ENCODE measurements at regions not wholly inside any gene's neighbourhood (a gene's known extent, or its start where the extent isn't known, plus 50 kb on each side); places are given as distances from the start of the nearest gene placed in this dataset.
A peak's percentile ranks its signal among the peaks of the same experiment; 100 is the strongest.

GRCh38 chr11:130725421-130726233 lies 190.7 kb downstream of the SNX19 start:
- H3K27ac ChIP-seq: peak overlapping the region in 1 of 4 donors; percentile 7
- WGBS, 2 donors (ENCODE audit: low coverage in 1 of 2): 62 to 67% methylated on average over 5 of the region's 5 CpGs
- DNase-seq: no peak
- H3K36me3 ChIP-seq: no peaks in the 10 kb centered on the region
- H3K4me1 ChIP-seq: peaks cover 0 to 10% (median 4%) of the 10 kb centered on the region in 4 donors
- TF ChIP-seq POLR2AphosphoS5 (IDR thresholded peaks at IDR 0.05): no peak
- TF ChIP-seq EP300 (IDR thresholded peaks at IDR 0.05; ENCODE audit: low read depth): no peak
- TF ChIP-seq CTCF (IDR thresholded peaks at IDR 0.05): no peak
- TF ChIP-seq POLR2A (IDR thresholded peaks at IDR 0.05): no peak
- no peaks in the 10 kb centered on the region for H3K27me3 ChIP-seq
- H3K9me3 ChIP-seq: peaks cover 0 to 6% of the 10 kb centered on the region in 2 donors
- intact Hi-C loops (cut with DNase I; ENCODE audit: low total_unique reads) (no loop called here), in situ Hi-C loops (cut with MboI; ENCODE audit: low pct_ligation_motif_present in 1 of 4, low pct_unique_long_range_greater_than_20kb in 1 of 4, low sequenced_read_pairs in 3 of 4) (no loop called here)
- no peak overlapping the region for H3K4me3 ChIP-seq

GRCh38 chr11:130726234-130727037 lies 189.8 kb downstream of the SNX19 start:
- Histone ChIP-seq H3K4me3 (no peak overlapping the region), H3K4me1 (peaks cover 0 to 10% (median 4%) of the 10 kb centered on the region in 4 donors), H3K9me3 (peaks cover 0 to 6% of the 10 kb centered on the region in 2 donors), H3K36me3 (no peaks in the 10 kb centered on the region), H3K27ac (peak overlapping the region in 1 of 4 donors; percentile 7), H3K27me3 (no peaks in the 10 kb centered on the region)
- TF ChIP-seq POLR2AphosphoS5 (IDR thresholded peaks at IDR 0.05): no peak
- no peak for TF ChIP-seq POLR2A (IDR thresholded peaks at IDR 0.05)
- no peak for TF ChIP-seq CTCF (IDR thresholded peaks at IDR 0.05)
- intact Hi-C loops (cut with DNase I; ENCODE audit: low total_unique reads) (no loop called here), in situ Hi-C loops (cut with MboI; ENCODE audit: low pct_ligation_motif_present in 1 of 4, low pct_unique_long_range_greater_than_20kb in 1 of 4, low sequenced_read_pairs in 3 of 4) (no loop called here)
- WGBS, 2 donors (ENCODE audit: low coverage in 1 of 2): 72 to 75% methylated on average over 4 to 14 of the region's 14 CpGs
- peak; percentile 13 for DNase-seq

- WGBS, 2 donors (ENCODE audit: low coverage in 1 of 2): 81 to 96% methylated on average over 4 to 9 of the region's 9 CpGs
- TF ChIP-seq POLR2AphosphoS5 (IDR thresholded peaks at IDR 0.05): no peak
- no peak for TF ChIP-seq EP300 (IDR thresholded peaks at IDR 0.05; ENCODE audit: low read depth)
- no peak for TF ChIP-seq POLR2A (IDR thresholded peaks at IDR 0.05)
- TF ChIP-seq CTCF (IDR thresholded peaks at IDR 0.05): no peak
- H3K4me3 ChIP-seq: no peak overlapping the region
- peaks cover 0 to 10% (median 4%) of the 10 kb centered on the region in 4 donors for H3K4me1 ChIP-seq
- no peaks in the 10 kb centered on the region for H3K36me3 ChIP-seq
- DNase-seq: no peak
- H3K27ac ChIP-seq: no peak overlapping the region
- no peaks in the 10 kb centered on the region for H3K27me3 ChIP-seq
- intact Hi-C loops (cut with DNase I; ENCODE audit: low total_unique reads): no loop called here
- in situ Hi-C loops (cut with MboI; ENCODE audit: low pct_ligation_motif_present in 1 of 4, low pct_unique_long_range_greater_than_20kb in 1 of 4, low sequenced_read_pairs in 3 of 4): no loop called here
- H3K9me3 ChIP-seq: peaks cover 0 to 6% of the 10 kb centered on the region in 2 donors
Observed at GRCh38 chr11:130727157-130728119, 188.8 kb downstream of the SNX19 start.

Data from transverse colon (tissue), 4 donors.